ENCODE measurements at regions not wholly inside any gene's neighbourhood (a gene's known extent, or its start where the extent isn't known, plus 50 kb on each side); places are given as distances from the start of the nearest gene placed in this dataset.

DNA sequence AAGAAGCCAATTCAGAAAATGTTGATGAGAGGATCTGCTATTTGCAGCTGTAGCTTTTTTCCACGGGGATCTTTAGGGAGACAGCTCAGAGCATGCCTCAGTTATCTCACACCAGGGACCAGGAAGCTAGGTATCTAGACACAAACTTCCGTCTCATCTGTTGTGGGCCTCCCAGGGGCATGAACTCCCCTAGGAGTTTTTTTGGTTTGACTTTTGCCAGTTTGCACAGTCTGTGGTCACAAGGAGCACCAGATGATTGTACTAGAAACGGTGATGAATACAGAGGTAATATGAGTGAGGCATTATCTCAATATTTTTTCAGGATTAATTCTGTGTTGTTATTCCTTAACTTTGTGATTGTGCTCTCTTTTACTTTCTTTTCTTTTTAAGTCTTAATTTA is 533.2 kb upstream of the SEMA6A start:
- DNase-seq (ENCODE audit: low spot score in 2 of 2): no peak
- Histone ChIP-seq H3K9me3 (no peaks in the 10 kb centered on the region), H3K27ac (no peak overlapping the region), H3K4me3 (no peak overlapping the region), H3K36me3 (no peaks in the 10 kb centered on the region), H3K4me1 (no peaks in the 10 kb centered on the region), H3K27me3 (no peaks in the 10 kb centered on the region)
- 77% methylated on average over 3 of the region's 3 CpGs for WGBS
- TF ChIP-seq POLR2AphosphoS5 (IDR thresholded peaks at IDR 0.05): no peak
- TF ChIP-seq CTCF (IDR thresholded peaks at IDR 0.05): no peak
- TF ChIP-seq EP300 (IDR thresholded peaks at IDR 0.05): no peak
- TF ChIP-seq POLR2A (IDR thresholded peaks at IDR 0.05): no peak

DNA sequence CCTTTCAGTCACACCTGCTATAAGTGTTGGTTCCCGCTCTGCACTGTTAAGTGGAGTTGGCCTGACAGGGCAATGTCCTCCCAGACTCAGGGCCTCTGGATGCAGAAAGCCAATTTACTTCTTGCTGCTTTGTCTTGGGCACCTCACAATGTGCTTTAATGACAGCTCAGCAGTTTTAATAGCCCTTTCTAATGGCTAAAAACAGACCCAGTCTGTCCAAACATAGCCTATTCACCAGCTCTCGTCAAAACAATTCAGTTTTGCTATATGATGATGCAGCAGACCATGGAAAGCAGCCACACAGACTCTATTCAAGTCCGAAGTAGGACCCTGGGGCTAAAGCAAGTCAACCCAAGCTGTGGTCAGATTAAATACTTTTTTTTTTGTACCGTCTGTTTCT is 529.1 kb upstream of the SEMA6A start:
- H3K4me1 ChIP-seq: no peaks in the 10 kb centered on the region
- H3K9me3 ChIP-seq: no peaks in the 10 kb centered on the region
- H3K27ac ChIP-seq: no peak overlapping the region
- no peaks in the 10 kb centered on the region for H3K36me3 ChIP-seq
- H3K27me3 ChIP-seq: no peaks in the 10 kb centered on the region
- 79% methylated on average over 4 of the region's 4 CpGs for WGBS
- H3K4me3 ChIP-seq: no peak overlapping the region
- no peak for DNase-seq (ENCODE audit: low spot score in 2 of 2)
- TF ChIP-seq POLR2AphosphoS5 (IDR thresholded peaks at IDR 0.05) (no peak), EP300 (IDR thresholded peaks at IDR 0.05) (no peak), POLR2A (IDR thresholded peaks at IDR 0.05) (no peak), CTCF (IDR thresholded peaks at IDR 0.05) (no peak)

GRCh38 chr5:117102591-117102990 is 528.0 kb upstream of the SEMA6A start:
- Histone ChIP-seq H3K4me3 (no peak overlapping the region), H3K27ac (no peak overlapping the region), H3K27me3 (no peaks in the 10 kb centered on the region), H3K36me3 (no peaks in the 10 kb centered on the region), H3K9me3 (no peaks in the 10 kb centered on the region), H3K4me1 (no peaks in the 10 kb centered on the region)
- no peak for DNase-seq (ENCODE audit: low spot score in 2 of 2)
- TF ChIP-seq POLR2A (IDR thresholded peaks at IDR 0.05): no peak
- no peak for TF ChIP-seq POLR2AphosphoS5 (IDR thresholded peaks at IDR 0.05)
- TF ChIP-seq CTCF (IDR thresholded peaks at IDR 0.05): no peak
- TF ChIP-seq EP300 (IDR thresholded peaks at IDR 0.05): no peak

- H3K4me3 ChIP-seq: no peak overlapping the region
- TF ChIP-seq POLR2A (IDR thresholded peaks at IDR 0.05): no peak
- no peak for TF ChIP-seq POLR2AphosphoS5 (IDR thresholded peaks at IDR 0.05)
- no peak for TF ChIP-seq CTCF (IDR thresholded peaks at IDR 0.05)
- TF ChIP-seq EP300 (IDR thresholded peaks at IDR 0.05): no peak
- DNase-seq (ENCODE audit: low spot score in 2 of 2): no peak
- H3K9me3 ChIP-seq: no peaks in the 10 kb centered on the region
- no peaks in the 10 kb centered on the region for H3K36me3 ChIP-seq
- 100% methylated on average over 1 of the region's 1 CpG for WGBS
- no peaks in the 10 kb centered on the region for H3K4me1 ChIP-seq
- no peak overlapping the region for H3K27ac ChIP-seq
- H3K27me3 ChIP-seq: no peaks in the 10 kb centered on the region
Observed at GRCh38 chr5:117100176-117100575, 525.6 kb upstream of the SEMA6A start.

- Histone ChIP-seq H3K27me3 (no peaks in the 10 kb centered on the region), H3K9me3 (no peaks in the 10 kb centered on the region), H3K27ac (no peak overlapping the region), H3K36me3 (no peaks in the 10 kb centered on the region), H3K4me1 (no peaks in the 10 kb centered on the region), H3K4me3 (no peak overlapping the region)
- 93% methylated on average over 3 of the region's 3 CpGs for WGBS
- no peak for TF ChIP-seq POLR2AphosphoS5 (IDR thresholded peaks at IDR 0.05)
- no peak for TF ChIP-seq POLR2A (IDR thresholded peaks at IDR 0.05)
- TF ChIP-seq EP300 (IDR thresholded peaks at IDR 0.05): no peak
- TF ChIP-seq CTCF (IDR thresholded peaks at IDR 0.05): no peak
- DNase-seq (ENCODE audit: low spot score in 2 of 2): no peak
Observed at GRCh38 chr5:117098094-117098493, 523.5 kb upstream of the SEMA6A start.
